HEK293 (cell line): ENCODE measurements at regions not wholly inside any gene's neighbourhood (a gene's known extent, or its start where the extent isn't known, plus 50 kb on each side); places are given as distances from the start of the nearest gene placed in this dataset.
"Not testable (repeated sequence)": the region's sequence is repeated elsewhere in the genome, so short reads cannot be mapped to it uniquely, and the experiment has no call there.

Experiments
- CTCF ChIA-PET: fragments of 350-600 bp; formaldehyde crosslinking; extraction: SDS; loops from one replicate; lab custom pipeline; 2021; ENCODE audit warnings: antibody characterized with exemption; lab: Yijun Ruan, JAX
- POLR2A ChIA-PET: fragments of 300-600 bp; formaldehyde crosslinking; extraction: SDS; loops from one replicate; lab custom pipeline; 2020; ENCODE audit warnings: antibody characterized with exemption, inconsistent platforms; lab: Yijun Ruan, JAX
- H3K27ac ChIP-seq: fragments of 200-500 bp; sonication (Bioruptor generic); 2 replicates; pipeline ENCODE4 v1.5.1; 2014; ENCODE audit warnings: low read depth, low read length, control low read depth, inconsistent platforms; ENCODE audit errors: extremely low read depth
- H3K36me3 ChIP-seq, 2 experiments: fragments of 200-500 bp in 1 of 2; sonication (Bioruptor generic) in 1 of 2; 1 replicate in 1 of 2; 2 replicates in 1 of 2; pipeline ENCODE4 v1.5.1; 2014 to 2017; ENCODE audit warnings: inconsistent platforms in 2 of 2, low read length in 2 of 2; ENCODE audit not compliant: control insufficient read depth in 2 of 2, insufficient read depth in 1 of 2
- H3K4me1 ChIP-seq: fragments of 200-500 bp; sonication (Bioruptor generic); 2 replicates; pipeline ENCODE4 v1.5.1; 2014; ENCODE audit warnings: mild to moderate bottlenecking, low read length, inconsistent platforms; ENCODE audit not compliant: control insufficient read depth, insufficient read depth
- H3K4me3 ChIP-seq: 2 replicates; pipeline ENCODE4 v1.5.1; 2011; ENCODE audit warnings: low read depth, mild to moderate bottlenecking, control low read depth, low read length, moderate library complexity
- H3K9me3 ChIP-seq: fragments of 200-500 bp; sonication (Bioruptor generic); 2 replicates; pipeline ENCODE4 v1.5.1; 2014; ENCODE audit warnings: low read depth, low read length, inconsistent platforms; ENCODE audit not compliant: control insufficient read depth, insufficient read depth
- PRDM1 ChIP-seq: fragments of 450-650 bp; formaldehyde crosslinking; IDR thresholded peaks from 2 replicates; pipeline ENCODE4; 2016; ENCODE audit warnings: missing biosample characterization, missing genetic modification characterization
- ZNF24 ChIP-seq: fragments of 450-650 bp; formaldehyde crosslinking; IDR thresholded peaks from 2 replicates; pipeline ENCODE4 v1.5.1; 2016; ENCODE audit warnings: missing biosample characterization, missing genetic modification characterization
- ZNF324 ChIP-seq: fragments of 450-650 bp; formaldehyde crosslinking; IDR thresholded peaks from 2 replicates; pipeline ENCODE4 v1.5.1; 2016; ENCODE audit warnings: missing biosample characterization, missing genetic modification characterization
- ZNF366 ChIP-seq: fragments of 450-650 bp; formaldehyde crosslinking; conservative IDR thresholded peaks from 2 replicates; pipeline ENCODE4 v1.5.1; 2016; ENCODE audit warnings: missing biosample characterization, missing genetic modification characterization
- ZNF514 ChIP-seq: fragments of 450-650 bp; formaldehyde crosslinking; IDR thresholded peaks from 2 replicates; pipeline ENCODE4 v1.5.1; 2016; ENCODE audit warnings: missing biosample characterization, missing genetic modification characterization
- TF ChIP-seq, protein P1 (sequence below): fragments of 450-650 bp; formaldehyde crosslinking; IDR thresholded peaks from 2 replicates; pipeline ENCODE4 v1.5.1; 2016; ENCODE audit warnings: missing biosample characterization, missing genetic modification characterization, low read depth
- TF ChIP-seq, protein P2 (sequence below): fragments of 450-650 bp; formaldehyde crosslinking; IDR thresholded peaks from 2 replicates; pipeline ENCODE4 v1.5.1; 2016; ENCODE audit warnings: missing biosample characterization, missing genetic modification characterization

DNA sequence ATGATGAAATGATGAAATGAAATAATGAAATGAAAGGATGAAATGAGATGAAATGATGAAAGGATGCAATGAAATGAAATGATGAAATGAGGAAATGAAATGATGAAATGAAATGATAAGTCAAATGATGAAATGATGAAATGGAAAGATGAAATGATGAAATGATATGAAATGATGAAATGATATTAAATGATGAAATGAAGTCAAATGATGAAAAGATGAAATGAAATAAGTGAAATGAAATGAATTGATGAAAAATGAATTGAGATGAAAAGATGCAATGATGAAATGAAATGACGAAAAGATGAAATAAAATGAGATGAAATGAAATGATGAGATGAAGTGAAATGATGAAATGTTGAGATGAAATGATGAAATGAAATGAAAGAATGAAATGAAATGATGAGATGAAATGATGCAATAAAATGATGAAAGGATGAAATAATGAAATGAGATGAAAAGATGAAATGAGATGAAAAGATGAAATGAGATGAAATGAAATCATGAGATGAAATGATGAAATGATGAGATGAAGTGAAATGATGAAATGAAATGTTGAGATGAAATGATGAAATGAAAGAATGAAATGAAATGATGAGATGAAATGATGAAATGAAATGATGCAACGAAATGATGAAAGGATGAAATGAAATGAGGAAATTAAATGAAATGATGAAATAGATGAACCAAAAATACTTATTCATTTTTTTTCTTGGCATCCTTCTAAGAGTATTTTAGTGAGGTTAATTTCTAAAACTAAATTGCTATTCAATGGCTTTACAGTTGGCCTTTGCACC lies 139.8 kb upstream of the ERV3-1 start:
- H3K36me3 ChIP-seq, H3K27ac ChIP-seq, H3K4me1 ChIP-seq, H3K9me3 ChIP-seq, H3K4me3 ChIP-seq, CTCF ChIA-PET, POLR2A ChIA-PET: not testable (repeated sequence)
- TF ChIP-seq, protein P1, sequence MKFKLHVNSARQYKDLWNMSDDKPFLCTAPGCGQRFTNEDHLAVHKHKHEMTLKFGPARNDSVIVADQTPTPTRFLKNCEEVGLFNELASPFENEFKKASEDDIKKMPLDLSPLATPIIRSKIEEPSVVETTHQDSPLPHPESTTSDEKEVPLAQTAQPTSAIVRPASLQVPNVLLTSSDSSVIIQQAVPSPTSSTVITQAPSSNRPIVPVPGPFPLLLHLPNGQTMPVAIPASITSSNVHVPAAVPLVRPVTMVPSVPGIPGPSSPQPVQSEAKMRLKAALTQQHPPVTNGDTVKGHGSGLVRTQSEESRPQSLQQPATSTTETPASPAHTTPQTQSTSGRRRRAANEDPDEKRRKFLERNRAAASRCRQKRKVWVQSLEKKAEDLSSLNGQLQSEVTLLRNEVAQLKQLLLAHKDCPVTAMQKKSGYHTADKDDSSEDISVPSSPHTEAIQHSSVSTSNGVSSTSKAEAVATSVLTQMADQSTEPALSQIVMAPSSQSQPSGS (tag by site-specific recombination), result peak; percentile 50
- TF ChIP-seq ZNF514 (tag by site-specific recombination) (0 out of 2 replicates have a peak, but pooled peaks have one; percentile 41), PRDM1 (tag by site-specific recombination) (peak; percentile 64), ZNF366 (peak; percentile 79), ZNF324 (tag by site-specific recombination) (peak; percentile 77; the same call in 1 of the 2 replicates), ZNF24 (tag by site-specific recombination) (peak; percentile 52; the same call in 1 of the 2 replicates)

DNA sequence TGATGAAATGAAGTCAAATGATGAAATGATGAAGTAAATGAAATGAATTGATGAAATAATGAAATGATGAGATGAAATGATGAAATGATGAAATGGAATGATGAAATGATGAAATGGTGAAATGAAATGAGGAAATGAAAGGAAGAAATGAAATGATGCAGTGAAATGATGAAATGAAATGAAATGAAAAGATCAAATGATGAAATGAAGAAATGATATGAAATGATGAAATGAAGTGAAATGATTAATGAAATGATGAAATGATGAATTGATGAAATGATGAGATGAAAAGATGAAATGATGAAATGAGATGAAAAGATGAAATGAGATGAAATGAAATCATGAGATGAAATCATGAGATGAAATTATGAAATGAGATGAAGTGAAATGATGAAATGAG lies 139.2 kb upstream of the ERV3-1 start:
- TF ChIP-seq ZNF366, result peak; percentile 2; the same call in 1 of the 2 replicates
- TF ChIP-seq, protein P1 (tag by site-specific recombination), result 0 out of 2 replicates have a peak, but pooled peaks have one; percentile 3
- CTCF ChIA-PET, H3K27ac ChIP-seq: not testable (repeated sequence)

DNA sequence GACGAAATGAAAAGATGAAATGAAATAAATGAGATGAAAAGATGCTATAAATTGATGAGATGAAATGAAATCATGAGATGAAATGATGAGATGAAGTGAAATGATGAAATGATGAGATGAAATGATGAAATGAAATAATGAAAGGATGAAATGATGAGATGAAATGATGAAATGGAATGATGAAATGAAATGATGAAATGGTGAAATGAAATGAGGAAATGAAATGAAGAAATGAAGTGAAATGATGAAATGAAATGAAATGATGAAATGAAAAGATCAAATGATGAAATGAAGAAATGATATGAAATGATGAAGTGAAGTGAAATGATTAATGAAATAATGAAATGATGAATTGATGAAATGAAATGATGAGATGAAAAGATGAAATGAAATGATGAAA lies 138.5 kb upstream of the ERV3-1 start:
- POLR2A ChIA-PET, result not testable (repeated sequence)
- TF ChIP-seq ZNF366 (peak; percentile 79), ZNF24 (tag by site-specific recombination) (peak; percentile 87), ZNF324 (tag by site-specific recombination) (peak; percentile 13; the same call in 1 of the 2 replicates), PRDM1 (tag by site-specific recombination) (peak; percentile 58; the same call in 1 of the 2 replicates)
- TF ChIP-seq, protein P2, sequence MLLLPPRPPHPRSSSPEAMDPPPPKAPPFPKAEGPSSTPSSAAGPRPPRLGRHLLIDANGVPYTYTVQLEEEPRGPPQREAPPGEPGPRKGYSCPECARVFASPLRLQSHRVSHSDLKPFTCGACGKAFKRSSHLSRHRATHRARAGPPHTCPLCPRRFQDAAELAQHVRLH (tag by site-specific recombination), result peak; percentile 84
- TF ChIP-seq, protein P1 (tag by site-specific recombination), result peak; percentile 58
- TF ChIP-seq, all 188 proteins: peak for 6; not testable (repeated sequence) for 182
- H3K4me1 ChIP-seq, H3K4me3 ChIP-seq, CTCF ChIA-PET, H3K27ac ChIP-seq, H3K9me3 ChIP-seq, H3K36me3 ChIP-seq: not testable (repeated sequence)

More for the DNA sequence above, 139.2 kb upstream of the ERV3-1 start:
- POLR2A ChIA-PET, H3K4me3 ChIP-seq, H3K4me1 ChIP-seq, H3K9me3 ChIP-seq, H3K36me3 ChIP-seq: not testable (repeated sequence)

DNA sequence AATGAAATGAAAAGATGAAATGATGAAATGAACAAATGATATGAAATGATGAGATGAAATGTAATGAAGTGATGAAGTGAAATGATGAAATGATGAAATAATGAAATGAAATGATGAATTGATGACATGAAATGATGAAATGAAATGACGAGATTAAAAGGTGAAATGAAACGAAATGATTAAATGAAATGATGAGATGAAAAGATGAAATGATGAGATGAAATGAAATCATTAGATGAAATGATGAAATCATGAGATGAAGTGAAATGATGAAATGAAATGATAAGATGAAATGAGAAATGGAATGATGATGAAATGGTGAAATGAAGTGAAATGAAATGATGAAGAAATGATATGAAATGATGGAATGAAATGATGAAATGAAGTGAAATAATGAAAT lies 138.1 kb upstream of the ERV3-1 start:
- POLR2A ChIA-PET, H3K4me3 ChIP-seq, H3K36me3 ChIP-seq, H3K9me3 ChIP-seq, CTCF ChIA-PET, H3K27ac ChIP-seq, H3K4me1 ChIP-seq: not testable (repeated sequence)
